ENCODE measurements at regions not wholly inside any gene's neighbourhood (a gene's known extent, or its start where the extent isn't known, plus 50 kb on each side); places are given as distances from the start of the nearest gene placed in this dataset.

DNA sequence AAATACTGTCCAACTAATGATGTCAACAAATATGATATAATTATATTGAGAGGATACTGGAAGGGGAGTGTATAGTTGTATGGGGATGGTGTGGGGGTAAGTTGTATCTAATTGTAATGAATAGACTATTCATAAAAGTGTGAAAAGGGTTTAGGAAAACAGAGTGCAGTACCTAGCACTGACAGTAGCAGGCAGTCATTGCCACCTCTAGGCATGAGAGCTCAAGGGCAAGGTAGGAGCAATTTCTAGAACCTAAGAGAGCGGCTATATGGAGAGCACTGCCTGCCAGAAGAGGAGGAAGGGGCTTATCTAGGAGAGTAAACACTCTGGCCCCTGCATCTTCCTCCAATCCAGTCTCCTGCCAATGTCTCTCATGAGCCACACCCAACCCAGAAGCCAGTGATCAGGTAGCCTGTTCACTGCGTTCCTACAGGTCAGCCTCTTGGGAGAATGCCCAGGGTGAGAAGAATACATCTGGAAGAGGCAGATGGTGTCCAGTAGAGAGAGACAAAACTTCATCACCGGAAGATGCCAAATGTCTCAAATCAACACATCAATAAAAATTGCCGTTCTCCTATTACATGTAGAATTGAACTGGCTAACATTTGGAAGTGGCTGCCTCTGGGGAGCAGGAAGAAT is 200.0 kb downstream of the LY86 start:
- H3K27ac Mint-ChIP-seq, result no peak overlapping the region
- peak in 1 of 2 donors; percentile 23 for DNase-seq (ENCODE audit: low spot score in 2 of 2)
- peak; percentile 43 to 68 for ATAC-seq
- no peaks in the 10 kb centered on the region for H3K36me3 Mint-ChIP-seq
- no peaks in the 10 kb centered on the region for H3K9me3 Mint-ChIP-seq

DNA sequence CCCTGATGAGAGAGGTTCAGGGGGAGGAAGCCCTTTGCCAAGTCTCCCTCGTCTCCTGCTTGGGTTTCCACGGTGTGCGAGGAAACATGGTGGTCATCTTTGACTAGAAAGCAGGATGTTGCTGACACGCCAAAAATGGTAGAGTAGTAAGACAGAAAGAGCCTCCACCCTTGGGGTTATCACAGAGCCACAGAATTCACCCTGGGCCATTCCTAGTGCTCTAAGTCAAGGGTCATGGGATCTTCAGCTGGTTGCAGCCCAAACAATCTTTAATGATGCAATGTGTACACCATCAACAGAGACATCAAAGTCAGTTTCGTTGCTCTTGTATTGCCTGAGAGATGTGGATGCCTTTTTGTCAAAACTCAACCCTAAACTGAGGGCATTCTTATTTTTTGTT is 201.9 kb downstream of the LY86 start:
- ATAC-seq (no peak), DNase-seq (ENCODE audit: low spot score in 2 of 2) (no peak)
- Mint-ChIP-seq H3K27ac (no peak overlapping the region), H3K9me3 (no peaks in the 10 kb centered on the region), H3K36me3 (no peaks in the 10 kb centered on the region)

DNA sequence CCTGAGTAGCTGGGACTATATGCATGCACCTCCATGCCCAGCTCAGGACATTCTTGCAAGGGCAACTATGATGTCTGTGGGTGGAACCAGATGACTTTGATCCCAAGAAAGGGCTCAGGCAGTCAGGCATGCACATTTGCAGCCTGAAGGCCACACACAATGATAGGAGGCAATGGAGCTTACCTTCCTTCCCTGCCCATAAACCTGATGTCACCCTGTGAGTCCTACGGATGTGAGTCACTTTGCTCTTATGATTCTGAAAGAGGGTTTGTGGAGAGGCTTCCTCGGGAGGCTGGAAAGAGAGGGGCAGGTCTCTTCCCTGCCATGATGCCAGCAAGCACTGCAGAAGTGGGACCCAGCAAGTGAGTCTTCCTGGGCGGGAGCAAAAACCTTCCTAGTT is 202.4 kb downstream of the LY86 start:
- Mint-ChIP-seq H3K27ac (no peak overlapping the region), H3K36me3 (no peaks in the 10 kb centered on the region)
- peak; percentile 37 for ATAC-seq

GRCh38 chr6:6793388-6794250 is 205.1 kb downstream of the LY86 start:
- DNase-seq (ENCODE audit: low spot score in 2 of 2) (no peak), ATAC-seq (peak; percentile 33 to 55)
- no peak overlapping the region for H3K27ac Mint-ChIP-seq
- no peaks in the 10 kb centered on the region for H3K36me3 Mint-ChIP-seq
- H3K9me3 Mint-ChIP-seq, result no peaks in the 10 kb centered on the region

More for the DNA sequence above, 202.4 kb downstream of the LY86 start:
- no peaks in the 10 kb centered on the region for H3K9me3 Mint-ChIP-seq
- no peak for DNase-seq (ENCODE audit: low spot score in 2 of 2)

GRCh38 chr6:6795393-6795792 is 206.9 kb downstream of the LY86 start:
- DNase-seq (ENCODE audit: low spot score in 2 of 2), result no peak
- Mint-ChIP-seq H3K9me3 (no peaks in the 10 kb centered on the region), H3K36me3 (no peaks in the 10 kb centered on the region), H3K27ac (no peak overlapping the region)
- no peak for ATAC-seq

DNA sequence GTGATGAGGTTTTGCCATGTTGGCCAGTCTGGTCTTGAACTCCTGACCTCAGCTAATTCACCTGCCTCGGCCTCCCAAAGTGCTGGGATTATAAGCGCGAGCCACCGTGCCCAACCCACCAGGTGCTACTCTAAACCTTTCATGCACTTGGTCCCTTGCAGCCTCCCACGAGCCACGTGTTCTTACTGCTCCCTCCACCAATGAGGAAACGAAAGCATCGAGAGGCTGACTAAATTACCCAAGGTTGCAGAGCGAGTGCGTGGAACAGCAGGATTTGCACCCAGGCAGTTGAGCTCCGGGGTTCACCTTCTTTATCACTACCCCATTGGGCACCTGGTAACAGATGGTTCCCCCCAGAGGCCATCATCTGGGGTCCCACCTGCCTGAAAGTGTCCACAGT is 208.3 kb downstream of the LY86 start:
- ATAC-seq (no peak), DNase-seq (ENCODE audit: low spot score in 2 of 2) (no peak)
- Mint-ChIP-seq H3K9me3 (no peaks in the 10 kb centered on the region), H3K27ac (no peak overlapping the region), H3K36me3 (no peaks in the 10 kb centered on the region)

DNA sequence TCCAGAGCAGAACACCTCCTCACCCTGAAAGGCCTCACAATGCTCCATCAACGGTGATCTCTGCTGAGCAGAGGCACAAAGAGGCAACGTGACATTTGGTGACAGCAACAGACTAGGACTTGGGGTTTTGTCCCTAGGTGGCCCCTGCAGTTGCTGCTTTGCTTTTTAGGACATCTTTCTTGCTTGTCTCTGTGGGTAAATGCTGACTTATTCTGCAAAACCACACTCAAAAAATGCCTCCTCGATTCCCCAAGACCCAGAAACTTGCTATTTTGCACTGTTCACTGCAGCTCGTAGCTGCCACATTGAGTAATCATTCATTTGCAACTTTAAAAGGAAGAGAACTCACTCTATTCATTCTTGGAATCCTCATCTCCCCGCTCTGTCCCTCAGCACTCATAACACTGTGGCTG is 209.9 kb downstream of the LY86 start:
- no peaks in the 10 kb centered on the region for H3K36me3 Mint-ChIP-seq
- ATAC-seq (peak; percentile 15 to 73), DNase-seq (ENCODE audit: low spot score in 2 of 2) (peak in 1 of 2 donors; percentile 23)
- no peak overlapping the region for H3K27ac Mint-ChIP-seq
- no peaks in the 10 kb centered on the region for H3K9me3 Mint-ChIP-seq

GRCh38 chr6:6801005-6801335 is 212.4 kb downstream of the LY86 start:
- Mint-ChIP-seq H3K9me3 (no peaks in the 10 kb centered on the region), H3K36me3 (no peaks in the 10 kb centered on the region), H3K27ac (peak overlapping the region in 1 of 2 donors; percentile 36)
- no peak for ATAC-seq
- no peak for DNase-seq (ENCODE audit: low spot score in 2 of 2)

- no peaks in the 10 kb centered on the region for H3K36me3 Mint-ChIP-seq
- DNase-seq (ENCODE audit: low spot score in 2 of 2) (no peak), ATAC-seq (no peak)
- no peaks in the 10 kb centered on the region for H3K9me3 Mint-ChIP-seq
- H3K27ac Mint-ChIP-seq, result no peak overlapping the region
Measured at GRCh38 chr6:6801635-6802218, 213.2 kb downstream of the LY86 start.

GRCh38 chr6:6803180-6803977 is 214.9 kb downstream of the LY86 start:
- ATAC-seq (peak; percentile 33 to 68), DNase-seq (ENCODE audit: low spot score in 2 of 2) (peak in 1 of 2 donors; percentile 32)
- Mint-ChIP-seq H3K9me3 (no peaks in the 10 kb centered on the region), H3K27ac (no peak overlapping the region), H3K36me3 (no peaks in the 10 kb centered on the region)

GRCh38 chr6:6804843-6805615 is 216.5 kb downstream of the LY86 start:
- DNase-seq (ENCODE audit: low spot score in 2 of 2), result no peak
- Mint-ChIP-seq H3K36me3 (no peaks in the 10 kb centered on the region), H3K27ac (no peak overlapping the region), H3K9me3 (no peaks in the 10 kb centered on the region)
- no peak for ATAC-seq

DNA sequence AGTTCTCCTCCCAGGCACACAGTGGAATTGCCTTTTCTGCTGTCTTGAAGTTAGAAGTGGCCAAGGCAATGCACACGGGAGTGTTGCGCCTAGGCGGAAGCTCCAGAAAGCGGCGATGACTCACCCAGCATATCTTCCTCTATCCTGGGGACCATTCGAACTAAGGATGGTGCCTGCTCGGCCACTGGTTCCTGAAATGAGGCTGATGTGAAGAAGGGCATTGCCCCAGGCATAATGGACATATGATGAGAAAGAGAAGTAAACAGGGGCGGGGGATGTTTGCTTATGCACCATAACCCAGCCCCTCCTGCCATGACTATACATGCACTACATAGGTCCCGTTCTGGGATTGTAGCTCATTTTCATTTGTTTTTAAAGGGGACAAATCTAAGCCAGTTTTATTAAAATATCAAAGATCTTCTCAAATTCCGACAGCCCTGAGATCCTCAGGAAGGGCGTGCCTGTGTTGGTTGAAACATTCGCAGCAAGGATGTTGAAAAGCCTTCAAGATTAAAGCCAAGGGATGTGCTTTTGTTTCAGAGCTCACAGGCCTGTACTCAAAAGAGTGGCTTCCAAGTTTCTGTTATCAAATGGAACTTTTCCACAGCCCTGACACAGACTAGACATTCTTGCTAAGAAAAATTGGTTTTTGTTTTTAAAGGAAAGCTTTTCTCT is 218.5 kb downstream of the LY86 start:
- DNase-seq (ENCODE audit: low spot score in 2 of 2) (no peak), ATAC-seq (no peak)
- Mint-ChIP-seq H3K27ac (no peak overlapping the region), H3K9me3 (no peaks in the 10 kb centered on the region), H3K36me3 (no peaks in the 10 kb centered on the region)

GRCh38 chr6:6808343-6808742 is 219.8 kb downstream of the LY86 start:
- Mint-ChIP-seq H3K27ac (no peak overlapping the region), H3K9me3 (no peaks in the 10 kb centered on the region), H3K36me3 (no peaks in the 10 kb centered on the region)
- ATAC-seq, result no peak
- no peak for DNase-seq (ENCODE audit: low spot score in 2 of 2)

DNA sequence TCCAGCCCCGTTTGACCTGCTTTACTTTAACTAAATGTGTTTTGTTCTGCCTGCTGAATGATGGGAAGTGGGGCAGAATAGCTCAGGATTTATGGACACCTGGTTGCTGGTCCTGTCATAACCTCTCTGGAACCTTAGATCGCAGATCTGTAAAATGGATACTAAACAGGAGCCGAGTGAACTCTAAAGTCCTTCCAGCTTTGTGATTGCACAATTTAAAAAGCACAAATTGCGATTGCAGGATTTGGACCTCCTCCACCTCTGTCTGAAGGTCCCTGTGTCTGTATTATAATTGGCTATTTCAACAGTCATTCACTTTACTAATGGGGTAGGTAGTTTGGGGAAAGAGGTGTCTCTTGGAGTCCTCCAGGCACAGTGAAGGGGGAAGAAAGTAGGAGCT is 220.4 kb downstream of the LY86 start:
- DNase-seq (ENCODE audit: low spot score in 2 of 2), result no peak
- Mint-ChIP-seq H3K27ac (no peak overlapping the region), H3K9me3 (no peaks in the 10 kb centered on the region), H3K36me3 (no peaks in the 10 kb centered on the region)
- no peak for ATAC-seq

- H3K9me3 Mint-ChIP-seq, result no peaks in the 10 kb centered on the region
- no peak for DNase-seq (ENCODE audit: low spot score in 2 of 2)
- peak; percentile 67 to 72 for ATAC-seq
- H3K36me3 Mint-ChIP-seq, result no peaks in the 10 kb centered on the region
- peak overlapping the region in 1 of 2 donors; percentile 81 for H3K27ac Mint-ChIP-seq
Measured at GRCh38 chr6:6810727-6811126, 222.2 kb downstream of the LY86 start.
